HFFc6 (cell line): ENCODE measurements at regions not wholly inside any gene's neighbourhood (a gene's known extent, or its start where the extent isn't known, plus 50 kb on each side); places are given as distances from the start of the nearest gene placed in this dataset.

ENCODE experiments used
- DNase-seq: peaks from one replicate; pipeline ENCODE4 v3.0.0-alpha.2; 2018
- H3K27ac Mint-ChIP-seq: 2 replicates; pipeline ENCODE4 v1.8.0; 2020; ENCODE audit warnings: mild to moderate bottlenecking, mixed read lengths
- H3K27me3 Mint-ChIP-seq: 2 replicates; pipeline ENCODE4 v1.8.0; 2021; ENCODE audit warnings: mild to moderate bottlenecking, moderate library complexity, mixed read lengths; ENCODE audit not compliant: insufficient read depth
- H3K36me3 Mint-ChIP-seq: 2 replicates; pipeline ENCODE4 v1.8.0; 2021; ENCODE audit warnings: low read depth, mixed read lengths
- H3K4me1 Mint-ChIP-seq: 2 replicates; pipeline ENCODE4 v1.8.0; 2020; ENCODE audit warnings: low read depth, mixed read lengths
- H3K4me3 Mint-ChIP-seq: 2 replicates; pipeline ENCODE4 v1.8.0; 2020; ENCODE audit warnings: mild to moderate bottlenecking, moderate library complexity, mixed read lengths
- H3K9me3 Mint-ChIP-seq: 2 replicates; pipeline ENCODE4 v1.8.0; 2020; ENCODE audit warnings: mild to moderate bottlenecking, mixed read lengths
- TF ChIP-seq, protein P1 (sequence below): fragments of 200-600 bp; sonication (generic); IDR thresholded peaks from 2 replicates; pipeline ENCODE4 v1.5.0; 2021; ENCODE audit warnings: antibody characterized with exemption, mild to moderate bottlenecking

DNA sequence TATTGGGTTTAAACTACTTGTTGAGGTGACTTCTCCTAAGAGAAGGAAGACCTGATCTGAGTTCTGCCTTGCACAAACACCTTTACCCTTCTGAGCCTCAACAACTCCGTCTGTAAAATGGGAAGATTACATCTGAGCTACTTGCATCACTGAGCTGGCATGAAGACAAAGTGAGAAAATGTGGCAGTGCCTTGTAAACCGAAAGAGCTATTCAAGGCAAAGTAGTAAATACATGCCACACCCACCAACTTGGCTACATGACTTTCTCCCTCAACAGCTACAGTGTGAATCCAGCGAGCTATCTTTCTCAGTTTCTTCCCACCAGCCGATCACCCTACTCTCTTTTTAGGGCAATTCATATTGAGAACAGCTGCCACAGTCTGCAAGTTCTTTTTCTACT, 148.3 kb downstream of the FOXB1 start:
- no peak for DNase-seq
- H3K36me3 Mint-ChIP-seq: no peaks in the 10 kb centered on the region
- no peak overlapping the region for H3K4me3 Mint-ChIP-seq
- TF ChIP-seq, protein P1, sequence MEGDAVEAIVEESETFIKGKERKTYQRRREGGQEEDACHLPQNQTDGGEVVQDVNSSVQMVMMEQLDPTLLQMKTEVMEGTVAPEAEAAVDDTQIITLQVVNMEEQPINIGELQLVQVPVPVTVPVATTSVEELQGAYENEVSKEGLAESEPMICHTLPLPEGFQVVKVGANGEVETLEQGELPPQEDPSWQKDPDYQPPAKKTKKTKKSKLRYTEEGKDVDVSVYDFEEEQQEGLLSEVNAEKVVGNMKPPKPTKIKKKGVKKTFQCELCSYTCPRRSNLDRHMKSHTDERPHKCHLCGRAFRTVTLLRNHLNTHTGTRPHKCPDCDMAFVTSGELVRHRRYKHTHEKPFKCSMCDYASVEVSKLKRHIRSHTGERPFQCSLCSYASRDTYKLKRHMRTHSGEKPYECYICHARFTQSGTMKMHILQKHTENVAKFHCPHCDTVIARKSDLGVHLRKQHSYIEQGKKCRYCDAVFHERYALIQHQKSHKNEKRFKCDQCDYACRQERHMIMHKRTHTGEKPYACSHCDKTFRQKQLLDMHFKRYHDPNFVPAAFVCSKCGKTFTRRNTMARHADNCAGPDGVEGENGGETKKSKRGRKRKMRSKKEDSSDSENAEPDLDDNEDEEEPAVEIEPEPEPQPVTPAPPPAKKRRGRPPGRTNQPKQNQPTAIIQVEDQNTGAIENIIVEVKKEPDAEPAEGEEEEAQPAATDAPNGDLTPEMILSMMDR: no peak
- H3K27ac Mint-ChIP-seq: no peak overlapping the region
- peaks cover 15% of the 10 kb centered on the region for H3K4me1 Mint-ChIP-seq
- no peaks in the 10 kb centered on the region for H3K9me3 Mint-ChIP-seq
- peaks cover 8% of the 10 kb centered on the region; the same call in 1 of the 2 replicates for H3K27me3 Mint-ChIP-seq

DNA sequence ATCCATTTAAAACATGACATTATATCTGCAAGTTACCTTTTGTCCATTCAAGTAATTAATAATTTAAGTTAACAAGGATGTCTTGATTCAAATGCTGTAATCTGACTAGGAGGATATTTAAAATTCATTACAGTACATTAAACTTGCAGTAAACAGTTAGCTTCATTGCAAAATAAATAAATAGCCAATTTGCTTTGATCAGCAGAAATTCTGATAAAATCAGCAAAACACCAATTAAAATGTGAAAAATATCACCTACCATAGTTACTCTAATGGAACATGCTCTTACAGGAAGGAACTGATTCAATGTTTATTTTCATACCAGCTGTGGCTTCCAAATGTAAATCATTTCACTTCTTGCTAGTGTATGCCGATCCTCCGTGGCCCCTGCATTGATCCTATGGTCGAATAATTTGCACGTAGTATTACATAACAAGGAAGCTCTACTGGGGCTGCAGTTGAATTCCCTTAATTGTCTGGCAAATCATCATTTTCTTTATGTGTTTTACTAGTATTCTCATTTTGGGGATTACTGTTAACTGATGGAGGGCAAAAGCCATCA, 150.7 kb downstream of the FOXB1 start:
- TF ChIP-seq, protein P1: no peak
- Mint-ChIP-seq H3K4me1 (peaks cover 15% of the 10 kb centered on the region), H3K4me3 (no peak overlapping the region), H3K27me3 (peaks cover 6% of the 10 kb centered on the region; the same call in 1 of the 2 replicates), H3K36me3 (no peaks in the 10 kb centered on the region), H3K27ac (no peak overlapping the region), H3K9me3 (no peaks in the 10 kb centered on the region)
- DNase-seq: no peak

DNA sequence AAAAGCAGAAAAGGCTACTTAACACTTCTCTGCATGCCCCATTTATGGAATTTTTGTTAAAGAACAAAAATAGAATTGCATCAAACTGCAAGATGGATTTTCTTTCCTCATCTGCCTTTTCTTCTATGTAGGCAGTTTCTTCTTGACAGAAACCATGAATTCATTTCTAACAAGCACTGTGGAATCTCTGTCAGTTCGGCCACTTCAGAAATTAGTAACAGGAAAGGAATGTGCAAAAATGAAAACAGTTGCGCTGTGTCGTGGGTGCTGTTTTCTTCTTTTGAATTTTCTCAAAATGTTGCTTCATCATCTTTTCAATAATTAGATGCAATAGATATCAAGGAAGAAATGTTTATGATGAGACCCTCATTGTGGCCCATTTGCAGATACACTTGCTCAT, 151.6 kb downstream of the FOXB1 start:
- TF ChIP-seq, protein P1: no peak
- H3K27ac Mint-ChIP-seq: no peak overlapping the region

DNA sequence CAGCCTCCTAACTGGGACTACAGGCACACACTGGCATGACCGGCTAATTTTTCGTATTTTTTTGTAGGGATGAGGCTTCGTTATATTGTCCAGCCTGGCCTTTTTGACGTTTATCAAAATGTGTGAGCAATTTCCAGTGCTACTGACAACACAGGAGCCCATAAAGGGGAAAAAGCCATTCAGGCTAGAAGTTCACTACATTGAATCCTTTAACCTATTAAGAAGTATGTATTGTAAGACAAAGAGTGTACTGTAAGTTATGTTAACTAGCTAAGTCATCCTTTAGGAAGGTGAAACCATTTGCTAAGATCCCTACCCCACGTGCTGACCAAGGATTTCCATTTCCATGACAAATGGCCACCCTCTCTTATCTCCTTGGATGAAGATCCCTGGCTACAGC, 156.8 kb downstream of the FOXB1 start:
- Mint-ChIP-seq H3K4me3 (no peak overlapping the region), H3K36me3 (no peaks in the 10 kb centered on the region), H3K27ac (no peak overlapping the region), H3K4me1 (peaks cover 4% of the 10 kb centered on the region), H3K27me3 (peaks cover 4% of the 10 kb centered on the region; the same call in 1 of the 2 replicates), H3K9me3 (no peaks in the 10 kb centered on the region)
- DNase-seq: no peak
- TF ChIP-seq, protein P1: no peak

More for the DNA sequence above, 151.6 kb downstream of the FOXB1 start:
- Mint-ChIP-seq H3K27me3 (peaks cover 5% of the 10 kb centered on the region), H3K4me1 (peaks cover 15% of the 10 kb centered on the region), H3K36me3 (no peaks in the 10 kb centered on the region), H3K9me3 (no peaks in the 10 kb centered on the region), H3K4me3 (peak overlapping the region; percentile 69)
- DNase-seq: peak; percentile 37

DNA sequence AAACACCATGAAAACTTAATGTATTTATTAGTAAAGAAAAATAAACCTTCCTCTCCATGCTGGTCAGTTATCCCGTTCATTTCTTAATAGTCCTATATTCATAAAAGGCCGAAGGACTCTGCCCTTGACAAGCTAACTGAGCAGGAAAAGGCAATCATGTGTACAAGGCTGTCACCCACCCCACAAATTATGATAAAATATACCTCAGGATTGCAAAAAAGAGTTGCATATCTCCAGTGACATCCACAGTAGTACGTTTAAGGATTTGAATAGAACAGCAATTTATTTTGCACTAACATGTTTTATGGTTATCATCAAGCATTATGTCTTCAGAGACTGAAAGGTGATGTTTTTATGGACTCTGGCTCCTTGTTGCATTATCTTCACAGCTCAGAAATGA, 157.6 kb downstream of the FOXB1 start:
- Mint-ChIP-seq H3K9me3 (no peaks in the 10 kb centered on the region), H3K27ac (no peak overlapping the region), H3K27me3 (peaks cover 4% of the 10 kb centered on the region; the same call in 1 of the 2 replicates), H3K4me1 (no peaks in the 10 kb centered on the region), H3K4me3 (no peak overlapping the region), H3K36me3 (no peaks in the 10 kb centered on the region)
- no peak for DNase-seq
- TF ChIP-seq, protein P1: no peak
